NB4 (cell line): ENCODE measurements at regions not wholly inside any gene's neighbourhood (a gene's known extent, or its start where the extent isn't known, plus 50 kb on each side); places are given as distances from the start of the nearest gene placed in this dataset.

Experiments used
- DNase-seq: peaks from one replicate; pipeline ENCODE4 v3.0.0; 2010; ENCODE audit warnings: low read depth
- H3K4me3 ChIP-seq: one replicate; pipeline ENCODE4 v1.5.1; 2011; ENCODE audit warnings: mild to moderate bottlenecking, low read depth, low read length, moderate library complexity
- MYC ChIP-seq: IDR thresholded peaks from 2 replicates; pipeline ENCODE4 v1.6.1; 2011; ENCODE audit warnings: low read depth, low read length
- POLR2A ChIP-seq: IDR thresholded peaks from 2 replicates; pipeline ENCODE4 v1.6.1; 2011; ENCODE audit warnings: mild to moderate bottlenecking; ENCODE audit not compliant: insufficient read length; ENCODE audit errors: extremely low read depth
- TF ChIP-seq, protein P1 (sequence below): IDR thresholded peaks from 2 replicates; pipeline ENCODE4 v1.6.1; 2011; ENCODE audit warnings: low read depth, low read length
- TF ChIP-seq, protein P2 (sequence below): IDR thresholded peaks from one replicate; pipeline ENCODE4 v1.5.1; 2012; ENCODE audit warnings: low read depth, low read length

DNA sequence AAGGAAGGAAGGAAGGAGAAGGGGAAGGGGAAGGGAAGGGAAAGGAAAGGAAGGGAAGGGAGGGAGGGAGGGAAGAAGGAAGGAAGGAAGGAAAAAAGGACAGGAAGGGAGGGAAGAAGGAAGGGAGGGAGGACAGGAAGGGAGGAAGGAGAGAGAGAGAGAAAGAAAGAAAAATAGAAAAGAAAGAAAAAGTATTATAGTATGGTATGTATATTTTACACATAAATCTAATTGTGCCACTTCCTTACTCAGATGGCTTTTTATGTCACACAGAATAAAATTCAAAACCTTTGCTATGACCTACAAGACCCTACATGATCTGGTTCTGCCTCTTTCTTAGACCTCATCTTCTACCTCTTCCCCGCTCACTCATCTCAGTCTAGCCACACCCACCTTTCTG lies 1016.9 kb upstream of the AUTS2 start:
- DNase-seq, result no peak
- no peak for TF ChIP-seq POLR2A
- no peak overlapping the region for H3K4me3 ChIP-seq

DNA sequence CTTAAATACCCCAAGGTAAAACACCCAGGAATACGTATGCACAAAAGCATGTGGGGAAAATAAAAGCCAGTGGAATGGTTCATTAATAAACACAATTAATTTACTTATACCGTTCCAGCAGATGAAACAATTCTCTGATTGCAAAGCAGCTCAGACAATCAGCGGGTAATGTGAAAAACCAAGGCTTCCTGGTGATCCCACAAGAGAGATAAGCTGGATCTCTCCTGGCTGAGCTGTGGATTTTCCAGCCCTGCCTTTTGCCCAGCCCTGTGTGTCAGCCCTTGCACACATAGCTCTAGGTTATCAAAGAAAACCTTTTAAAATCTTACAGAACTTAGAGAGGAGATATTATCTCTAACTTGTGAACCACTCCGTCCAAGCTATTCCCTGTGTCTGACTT lies 1010.7 kb upstream of the AUTS2 start:
- no peak for TF ChIP-seq POLR2A
- TF ChIP-seq, protein P1, sequence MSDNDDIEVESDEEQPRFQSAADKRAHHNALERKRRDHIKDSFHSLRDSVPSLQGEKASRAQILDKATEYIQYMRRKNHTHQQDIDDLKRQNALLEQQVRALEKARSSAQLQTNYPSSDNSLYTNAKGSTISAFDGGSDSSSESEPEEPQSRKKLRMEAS, result no peak
- TF ChIP-seq, protein P2, sequence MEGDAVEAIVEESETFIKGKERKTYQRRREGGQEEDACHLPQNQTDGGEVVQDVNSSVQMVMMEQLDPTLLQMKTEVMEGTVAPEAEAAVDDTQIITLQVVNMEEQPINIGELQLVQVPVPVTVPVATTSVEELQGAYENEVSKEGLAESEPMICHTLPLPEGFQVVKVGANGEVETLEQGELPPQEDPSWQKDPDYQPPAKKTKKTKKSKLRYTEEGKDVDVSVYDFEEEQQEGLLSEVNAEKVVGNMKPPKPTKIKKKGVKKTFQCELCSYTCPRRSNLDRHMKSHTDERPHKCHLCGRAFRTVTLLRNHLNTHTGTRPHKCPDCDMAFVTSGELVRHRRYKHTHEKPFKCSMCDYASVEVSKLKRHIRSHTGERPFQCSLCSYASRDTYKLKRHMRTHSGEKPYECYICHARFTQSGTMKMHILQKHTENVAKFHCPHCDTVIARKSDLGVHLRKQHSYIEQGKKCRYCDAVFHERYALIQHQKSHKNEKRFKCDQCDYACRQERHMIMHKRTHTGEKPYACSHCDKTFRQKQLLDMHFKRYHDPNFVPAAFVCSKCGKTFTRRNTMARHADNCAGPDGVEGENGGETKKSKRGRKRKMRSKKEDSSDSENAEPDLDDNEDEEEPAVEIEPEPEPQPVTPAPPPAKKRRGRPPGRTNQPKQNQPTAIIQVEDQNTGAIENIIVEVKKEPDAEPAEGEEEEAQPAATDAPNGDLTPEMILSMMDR, result no peak
- no peak for TF ChIP-seq MYC
- DNase-seq, result no peak

DNA sequence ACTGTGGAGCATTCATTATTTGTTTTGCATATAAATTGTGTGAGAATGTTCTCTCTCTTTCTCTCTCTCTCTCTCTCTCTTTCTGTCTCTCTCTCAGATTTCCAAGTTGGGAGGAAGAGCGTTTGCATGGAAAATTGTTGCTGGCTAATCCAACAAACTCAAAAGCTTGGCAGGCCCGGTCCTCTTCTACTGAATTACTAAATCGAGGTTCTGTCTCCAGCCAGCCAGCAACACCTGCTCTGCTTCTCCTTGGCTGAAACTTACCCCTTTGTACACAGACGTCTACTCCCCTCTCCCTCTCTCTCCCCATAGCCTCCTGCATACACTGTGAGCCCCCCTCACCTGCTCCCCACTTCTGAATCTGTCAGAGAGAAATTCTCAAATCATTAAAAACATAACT lies 996.4 kb upstream of the AUTS2 start:
- DNase-seq, result no peak
- H3K4me3 ChIP-seq, result no peak overlapping the region
- TF ChIP-seq, protein P1, result no peak
- TF ChIP-seq, protein P2, result no peak
- no peak for TF ChIP-seq MYC
- no peak for TF ChIP-seq POLR2A

More for the DNA sequence above, 1010.7 kb upstream of the AUTS2 start:
- H3K4me3 ChIP-seq, result no peak overlapping the region

DNA sequence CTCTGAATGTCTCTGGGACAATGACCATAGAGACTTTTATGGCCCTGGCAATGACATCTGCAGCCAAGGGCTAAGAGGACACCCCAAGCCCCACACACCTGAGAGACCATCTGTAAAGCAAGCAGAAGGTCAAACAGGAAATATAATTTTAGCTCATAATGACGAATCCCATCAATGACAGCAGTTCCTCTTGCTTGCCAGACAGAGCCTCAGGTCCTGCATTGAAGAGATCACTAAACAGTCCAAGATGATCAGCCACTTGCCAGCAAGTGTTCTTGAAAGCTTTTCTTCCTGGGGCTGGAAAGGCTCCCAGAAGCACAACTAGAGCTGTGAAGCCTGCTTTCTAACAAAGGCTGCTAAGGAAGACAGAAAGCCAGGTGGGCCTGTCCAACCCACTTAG lies 993.7 kb upstream of the AUTS2 start:
- H3K4me3 ChIP-seq, result no peak overlapping the region
- no peak for DNase-seq
- TF ChIP-seq POLR2A (no peak), MYC (no peak)
- TF ChIP-seq, protein P2, result no peak
- TF ChIP-seq, protein P1, result no peak

DNA sequence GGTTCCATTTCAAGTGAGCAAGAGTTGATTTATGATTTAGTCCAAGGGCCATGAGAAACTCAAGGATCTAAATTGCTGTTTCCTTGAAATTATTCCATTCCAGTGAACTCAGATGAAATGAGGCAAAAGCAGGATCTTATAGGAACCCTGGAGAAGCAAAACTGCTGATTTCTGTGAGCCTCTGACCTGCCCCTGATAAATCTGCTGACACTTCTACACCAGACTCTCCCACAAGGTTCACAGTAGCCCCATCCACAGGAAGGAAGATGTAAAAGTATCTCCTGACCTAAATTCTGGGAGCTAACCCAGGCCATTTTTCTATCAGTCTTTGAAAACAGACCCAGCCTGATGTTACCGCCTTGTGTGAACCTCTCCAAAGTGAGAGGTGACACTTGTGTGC lies 987.6 kb upstream of the AUTS2 start:
- TF ChIP-seq MYC, result no peak
- TF ChIP-seq, protein P1, result no peak
- DNase-seq, result no peak
- no peak overlapping the region for H3K4me3 ChIP-seq

DNA sequence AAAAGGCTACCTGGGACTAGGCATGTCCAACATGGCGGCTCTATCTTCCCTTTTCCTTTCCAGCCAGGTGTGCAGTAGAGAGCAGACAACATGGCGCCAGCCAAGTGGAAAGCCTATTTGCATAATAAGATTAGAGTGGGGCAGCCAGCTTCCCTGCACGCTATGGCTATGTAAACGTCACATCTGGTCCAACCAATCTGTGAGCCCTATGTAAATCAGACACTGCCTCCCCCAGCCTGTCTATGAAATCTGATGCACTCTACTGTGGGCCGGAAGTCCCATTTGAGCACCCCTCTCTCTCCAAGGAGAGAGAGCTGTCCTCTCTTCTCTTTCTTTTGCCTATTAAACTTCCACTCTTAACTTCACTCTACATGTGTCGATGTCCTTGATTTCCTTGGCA lies 984.9 kb upstream of the AUTS2 start:
- peak; percentile 13 for DNase-seq
- no peak overlapping the region for H3K4me3 ChIP-seq

DNA sequence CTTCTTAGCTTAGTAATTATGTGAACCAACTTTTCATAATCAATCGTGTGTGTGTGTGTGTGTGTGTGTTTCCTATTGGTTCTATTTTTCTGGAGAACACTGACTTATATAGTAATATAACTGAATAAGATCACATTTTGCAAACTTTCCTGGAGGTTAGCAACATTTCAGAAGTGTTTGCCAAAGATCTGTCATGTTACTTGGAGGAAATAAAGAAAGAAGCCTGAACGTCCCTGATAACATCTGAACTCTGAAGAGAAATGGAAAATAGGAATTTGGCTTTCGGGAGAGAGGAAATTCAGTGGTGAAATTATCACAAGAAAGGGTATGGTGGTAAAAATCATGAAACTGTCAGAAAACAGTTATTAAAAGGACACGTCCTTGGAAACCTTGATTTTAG lies 984.4 kb upstream of the AUTS2 start:
- no peak for DNase-seq
- no peak overlapping the region for H3K4me3 ChIP-seq
- TF ChIP-seq, protein P2, result no peak
- TF ChIP-seq MYC (no peak), POLR2A (no peak)
- TF ChIP-seq, protein P1, result no peak

More for the DNA sequence above, 984.9 kb upstream of the AUTS2 start:
- TF ChIP-seq POLR2A, result no peak
- no peak for TF ChIP-seq MYC

DNA sequence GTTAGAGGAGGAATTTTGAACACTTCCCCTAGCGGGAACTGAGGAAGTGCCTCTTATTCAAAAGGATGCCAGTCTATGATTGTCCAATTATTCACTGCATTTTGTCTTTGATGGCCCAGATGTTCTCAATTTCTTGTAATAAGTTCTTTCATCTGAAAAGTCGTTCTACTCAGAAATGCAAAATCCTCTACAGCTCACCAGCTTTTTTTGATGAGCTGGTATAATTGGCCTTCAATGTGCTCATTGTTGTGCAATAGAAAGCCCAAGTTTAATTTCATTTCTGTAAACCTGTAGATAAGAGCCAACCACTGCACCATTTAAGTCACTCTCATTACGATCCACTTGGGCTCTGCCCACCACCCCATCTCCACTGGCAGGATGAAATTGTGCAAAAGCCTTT lies 978.7 kb upstream of the AUTS2 start:
- TF ChIP-seq, protein P2, result no peak
- no peak overlapping the region for H3K4me3 ChIP-seq
- DNase-seq, result no peak
